ENCODE measurements at regions not wholly inside any gene's neighbourhood (a gene's known extent, or its start where the extent isn't known, plus 50 kb on each side); places are given as distances from the start of the nearest gene placed in this dataset.
"Not testable (repeated sequence)": the region's sequence is repeated elsewhere in the genome, so short reads cannot be mapped to it uniquely, and the experiment has no call there.

DNA sequence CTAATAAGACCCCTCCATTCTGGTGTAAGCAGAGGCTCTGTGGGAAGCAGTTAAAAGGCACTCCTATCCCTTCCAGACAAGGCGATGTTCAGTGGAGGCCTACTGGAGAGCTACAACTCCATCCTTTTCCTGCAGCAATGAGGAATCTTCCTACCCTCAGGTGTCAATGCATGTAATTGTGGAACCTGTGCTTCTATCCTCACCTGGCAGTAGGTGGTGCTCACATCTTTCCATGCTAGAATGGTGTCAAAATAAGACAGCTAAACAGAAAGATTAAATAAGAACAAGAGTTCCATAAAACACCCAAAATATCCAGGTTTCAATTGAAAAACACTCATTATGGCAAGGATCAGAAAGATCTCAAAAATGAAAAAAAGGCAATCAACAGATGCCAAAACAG, 224.6 kb downstream of the IL15 start:
- Histone ChIP-seq H3K9me3 (no peaks in the 10 kb centered on the region), H3K4me1 (no peaks in the 10 kb centered on the region), H3K36me3 (no peaks in the 10 kb centered on the region), H3K4me3 (replicated peaks in 1 of 3) (no peak overlapping the region), H3K27me3 (no peaks in the 10 kb centered on the region), H3K27ac (no peak overlapping the region)
- TF ChIP-seq, protein P1, sequence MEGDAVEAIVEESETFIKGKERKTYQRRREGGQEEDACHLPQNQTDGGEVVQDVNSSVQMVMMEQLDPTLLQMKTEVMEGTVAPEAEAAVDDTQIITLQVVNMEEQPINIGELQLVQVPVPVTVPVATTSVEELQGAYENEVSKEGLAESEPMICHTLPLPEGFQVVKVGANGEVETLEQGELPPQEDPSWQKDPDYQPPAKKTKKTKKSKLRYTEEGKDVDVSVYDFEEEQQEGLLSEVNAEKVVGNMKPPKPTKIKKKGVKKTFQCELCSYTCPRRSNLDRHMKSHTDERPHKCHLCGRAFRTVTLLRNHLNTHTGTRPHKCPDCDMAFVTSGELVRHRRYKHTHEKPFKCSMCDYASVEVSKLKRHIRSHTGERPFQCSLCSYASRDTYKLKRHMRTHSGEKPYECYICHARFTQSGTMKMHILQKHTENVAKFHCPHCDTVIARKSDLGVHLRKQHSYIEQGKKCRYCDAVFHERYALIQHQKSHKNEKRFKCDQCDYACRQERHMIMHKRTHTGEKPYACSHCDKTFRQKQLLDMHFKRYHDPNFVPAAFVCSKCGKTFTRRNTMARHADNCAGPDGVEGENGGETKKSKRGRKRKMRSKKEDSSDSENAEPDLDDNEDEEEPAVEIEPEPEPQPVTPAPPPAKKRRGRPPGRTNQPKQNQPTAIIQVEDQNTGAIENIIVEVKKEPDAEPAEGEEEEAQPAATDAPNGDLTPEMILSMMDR (IDR thresholded peaks at IDR 0.05): no peak
- no peak for TF ChIP-seq POLR2A (IDR thresholded peaks at IDR 0.05)
- intact Hi-C loops (cut with DNase I): no loop called here
- no peak for DNase-seq
- WGBS, 2 donors: 88 to 89% methylated on average over 1 of the region's 1 CpG

DNA sequence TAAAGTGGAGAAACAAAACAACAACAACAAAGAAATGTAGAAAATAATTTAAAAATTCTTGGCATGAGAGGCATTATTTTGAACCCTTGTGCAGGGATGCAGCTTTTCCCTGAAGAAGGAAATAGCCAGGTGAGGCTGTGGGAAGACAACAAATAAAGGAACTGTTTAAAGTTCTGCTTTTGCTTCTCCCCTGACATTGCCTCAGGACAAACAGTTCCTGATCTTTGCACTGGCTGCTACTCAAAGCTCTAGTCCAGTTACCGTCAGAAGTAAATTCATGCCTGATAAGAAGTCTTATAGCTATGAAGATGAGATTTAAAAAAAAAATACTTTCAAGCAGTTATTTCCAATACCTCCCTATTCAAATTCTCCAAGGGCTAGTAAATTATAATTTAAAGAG, 233.8 kb downstream of the IL15 start:
- Histone ChIP-seq H3K4me3 (replicated peaks in 1 of 3) (no peak overlapping the region), H3K36me3 (no peaks in the 10 kb centered on the region), H3K4me1 (no peaks in the 10 kb centered on the region), H3K9me3 (no peaks in the 10 kb centered on the region), H3K27ac (no peak overlapping the region), H3K27me3 (no peaks in the 10 kb centered on the region)
- TF ChIP-seq POLR2A (IDR thresholded peaks at IDR 0.05): no peak
- TF ChIP-seq, protein P1 (IDR thresholded peaks at IDR 0.05): no peak
- 70 to 76% methylated on average over 1 of the region's 1 CpG for WGBS, 2 donors
- intact Hi-C loops (cut with DNase I): no loop called here
- DNase-seq: no peak

DNA sequence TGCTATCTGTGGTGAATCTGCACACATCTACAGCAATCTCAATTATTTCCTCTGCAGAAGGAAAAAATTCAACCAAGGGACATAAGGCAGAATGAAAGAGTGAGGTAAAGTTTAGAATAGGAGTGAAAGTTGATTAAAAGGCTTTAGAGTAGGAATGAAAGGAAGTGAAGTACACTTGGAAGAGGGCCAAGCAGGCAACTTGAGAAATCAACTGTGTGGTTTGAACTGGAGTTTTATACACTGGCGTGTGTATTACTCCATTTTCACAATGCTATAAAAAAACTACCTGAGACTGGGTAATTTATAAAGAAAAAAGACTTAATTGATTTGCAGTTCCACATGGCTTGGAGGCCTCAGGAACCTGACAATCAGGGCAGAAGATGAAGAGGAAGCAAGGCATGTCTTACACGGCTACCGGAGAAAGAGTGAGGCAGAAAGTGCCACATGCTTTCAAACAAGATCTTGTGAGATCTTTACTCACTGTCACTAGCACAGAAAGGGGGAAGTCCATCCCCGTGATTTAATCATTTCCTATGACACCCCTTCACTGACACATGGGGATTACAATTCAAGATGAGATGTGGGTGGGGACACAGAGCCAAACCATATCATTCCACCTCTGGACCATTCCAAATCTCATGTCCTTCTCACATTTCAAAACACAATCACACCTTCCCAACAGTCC, 234.8 kb downstream of the IL15 start:
- Histone ChIP-seq H3K27ac (no peak overlapping the region), H3K9me3 (no peaks in the 10 kb centered on the region), H3K27me3 (no peaks in the 10 kb centered on the region), H3K4me1 (no peaks in the 10 kb centered on the region), H3K36me3 (no peaks in the 10 kb centered on the region), H3K4me3 (replicated peaks in 1 of 3) (no peak overlapping the region)
- 73 to 76% methylated on average over 4 of the region's 4 CpGs for WGBS, 2 donors
- TF ChIP-seq, protein P1 (IDR thresholded peaks at IDR 0.05): no peak
- no peak for TF ChIP-seq POLR2A (IDR thresholded peaks at IDR 0.05)
- intact Hi-C loops (cut with DNase I): no loop called here
- DNase-seq: peak in 1 of 2 donors; percentile 17

DNA sequence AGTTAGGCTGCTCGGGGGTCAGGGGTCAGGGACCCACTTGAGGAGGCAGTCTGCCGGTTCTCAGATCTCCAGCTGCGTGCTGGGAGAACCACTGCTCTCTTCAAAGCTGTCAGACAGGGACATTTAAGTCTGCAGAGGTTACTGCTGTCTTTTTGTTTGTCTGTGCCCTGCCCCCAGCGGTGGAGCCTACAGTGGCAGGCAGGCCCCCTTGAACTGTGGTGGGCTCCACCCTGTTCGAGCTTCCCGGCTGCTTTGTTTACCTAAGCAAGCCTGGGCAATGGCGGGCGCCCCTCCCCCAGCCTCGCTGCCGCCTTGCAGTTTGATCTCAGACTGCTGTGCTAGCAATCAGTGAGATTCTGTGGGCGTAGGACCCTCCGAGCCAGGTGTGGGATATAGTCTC, 246.3 kb downstream of the IL15 start:
- H3K36me3 ChIP-seq; intact Hi-C loops (cut with DNase I); H3K27me3 ChIP-seq; H3K4me1 ChIP-seq; H3K27ac ChIP-seq; DNase-seq; H3K9me3 ChIP-seq; H3K4me3 ChIP-seq (replicated peaks in 1 of 3): not testable (repeated sequence)
- WGBS, 2 donors: 39 to 50% methylated on average over 1 to 4 of the region's 12 CpGs

DNA sequence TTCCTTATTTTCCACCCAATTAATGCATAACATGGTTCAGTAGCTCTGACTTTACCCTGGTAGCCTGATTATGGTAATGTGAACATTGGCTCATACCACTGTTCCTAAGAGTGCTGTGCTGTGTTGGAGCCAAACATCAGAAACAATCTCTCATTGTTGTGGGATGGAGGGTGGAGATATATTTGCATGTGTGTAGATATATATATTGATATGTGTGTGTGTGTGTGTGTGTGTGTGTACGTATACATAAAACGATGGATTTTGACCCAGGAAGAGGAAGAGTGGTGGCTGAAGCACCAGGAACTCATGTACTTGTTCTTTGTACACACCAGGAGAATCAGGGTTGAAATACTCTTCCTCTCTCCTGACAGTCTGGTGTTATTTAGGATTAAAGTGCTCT, 247.7 kb downstream of the IL15 start:
- Histone ChIP-seq H3K36me3 (no peaks in the 10 kb centered on the region), H3K27me3 (no peaks in the 10 kb centered on the region), H3K9me3 (no peaks in the 10 kb centered on the region), H3K4me1 (no peaks in the 10 kb centered on the region), H3K4me3 (replicated peaks in 1 of 3) (no peak overlapping the region), H3K27ac (no peak overlapping the region)
- DNase-seq: no peak
- intact Hi-C loops (cut with DNase I): no loop called here
- WGBS, 2 donors: 88 to 93% methylated on average over 2 of the region's 2 CpGs
- TF ChIP-seq, protein P1 (IDR thresholded peaks at IDR 0.05): no peak
- TF ChIP-seq POLR2A (IDR thresholded peaks at IDR 0.05): no peak
